D341Med (cell line): ENCODE measurements at regions not wholly inside any gene's neighbourhood (a gene's known extent, or its start where the extent isn't known, plus 50 kb on each side); places are given as distances from the start of the nearest gene placed in this dataset.
"Not testable (repeated sequence)": the region's sequence is repeated elsewhere in the genome, so short reads cannot be mapped to it uniquely, and the experiment has no call there.

ENCODE experiments used
- DNase-seq: peaks from one replicate; pipeline ENCODE4 v3.0.0; 2012; ENCODE audit warnings: low spot score

GRCh38 chr13:74289861-74290773, 155.9 kb upstream of the KLF12 start:
- no peak for DNase-seq

DNA sequence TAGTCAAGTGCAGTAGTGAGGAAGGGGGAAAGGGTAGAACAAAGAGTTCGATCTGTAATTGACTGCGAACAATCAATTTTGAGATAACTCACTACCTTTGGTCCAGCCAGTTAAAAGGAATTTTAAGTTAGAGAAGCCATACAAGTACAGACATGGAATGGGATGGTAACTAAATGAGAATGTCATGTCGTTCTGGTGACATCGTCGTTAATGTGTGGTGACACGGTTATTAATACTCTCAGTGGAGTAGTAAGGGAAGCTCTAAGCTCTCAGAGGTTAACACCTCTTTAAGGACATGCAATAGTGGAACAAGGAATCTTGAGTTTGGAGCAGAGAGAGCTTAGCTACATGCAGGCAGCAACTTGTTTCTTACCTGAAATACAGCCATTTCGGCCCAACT, 154.9 kb upstream of the KLF12 start:
- no peak for DNase-seq

DNA sequence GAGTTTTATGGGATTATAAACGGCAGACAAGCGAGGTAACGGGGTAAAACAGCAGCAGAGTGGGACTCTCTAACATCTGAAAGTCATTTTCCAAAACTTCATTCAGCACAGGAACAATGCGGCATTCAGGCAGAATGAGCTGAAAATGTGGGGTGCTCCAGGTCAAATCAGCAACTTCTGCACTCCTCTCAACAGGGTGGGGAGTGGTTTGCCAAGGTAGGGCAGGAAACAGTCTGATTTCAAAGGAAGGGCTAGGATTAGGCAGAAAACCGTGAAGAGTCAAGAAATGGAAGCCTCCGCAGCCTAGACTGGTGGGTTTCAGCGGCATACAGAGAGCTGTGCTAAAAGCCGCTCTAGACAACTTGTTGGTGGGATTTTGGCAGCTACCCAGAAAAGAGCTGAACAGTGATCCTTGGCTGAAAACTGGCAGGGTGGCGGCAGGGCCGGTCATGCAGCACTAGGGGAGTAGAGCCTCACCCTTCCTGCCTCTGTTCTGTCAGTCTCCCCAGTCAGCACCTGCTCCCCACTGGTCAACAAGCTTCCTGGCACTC, 154.2 kb upstream of the KLF12 start:
- DNase-seq, result no peak

DNA sequence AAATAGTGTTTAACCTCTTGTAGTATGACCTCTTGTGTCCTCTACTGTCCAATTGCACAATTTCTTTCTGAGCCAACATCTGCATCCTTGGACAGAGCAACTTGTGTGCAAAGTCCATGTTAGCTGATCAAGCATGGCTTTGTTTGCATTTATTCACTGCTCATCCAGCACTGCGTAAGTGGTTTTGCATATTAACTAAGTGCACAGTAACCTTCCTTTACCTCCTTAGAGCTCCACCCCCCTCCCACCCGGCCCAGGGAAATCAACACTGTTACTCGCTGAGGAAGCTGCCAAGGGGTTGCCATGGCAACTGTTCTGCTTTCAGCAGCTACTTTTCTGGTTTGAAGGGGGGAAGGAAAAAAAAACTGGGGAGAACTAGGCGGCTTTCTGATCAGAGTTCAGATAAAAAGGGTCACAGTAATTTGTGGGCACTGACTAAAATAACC, 153.5 kb upstream of the KLF12 start:
- no peak for DNase-seq

GRCh38 chr13:74280795-74281490, 146.7 kb upstream of the KLF12 start:
- DNase-seq, result no peak

- no peak for DNase-seq
Measured at GRCh38 chr13:74280093-74280794, 146.0 kb upstream of the KLF12 start.

- DNase-seq, result no peak
Measured at GRCh38 chr13:74278901-74279300, 144.7 kb upstream of the KLF12 start.

GRCh38 chr13:74274916-74275315, 140.7 kb upstream of the KLF12 start:
- no peak for DNase-seq

DNA sequence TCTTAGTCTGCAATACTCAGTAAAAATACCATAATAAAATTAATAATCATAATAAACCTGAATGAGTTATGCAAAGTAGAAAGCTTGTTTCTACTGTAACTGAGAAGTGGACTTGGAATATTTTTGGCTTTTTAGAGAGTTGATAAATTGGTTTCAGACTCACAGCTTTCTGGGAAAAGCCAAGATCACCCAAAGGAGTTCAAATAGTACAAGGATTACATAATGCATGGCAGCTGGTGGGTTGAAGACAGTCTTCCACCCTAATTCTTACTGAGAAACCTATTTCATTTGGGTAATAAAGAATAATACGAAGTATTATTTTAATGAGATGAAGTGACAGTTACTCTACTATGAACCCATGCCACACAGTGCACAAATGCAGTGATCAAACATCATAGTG, 139.4 kb upstream of the KLF12 start:
- no peak for DNase-seq

- no peak for DNase-seq
Measured at GRCh38 chr13:74272826-74273225, 138.6 kb upstream of the KLF12 start.

- DNase-seq, result no peak
Measured at GRCh38 chr13:74270018-74270417, 135.8 kb upstream of the KLF12 start.

- DNase-seq, result no peak
Measured at GRCh38 chr13:74266861-74267260, 132.7 kb upstream of the KLF12 start.

DNA sequence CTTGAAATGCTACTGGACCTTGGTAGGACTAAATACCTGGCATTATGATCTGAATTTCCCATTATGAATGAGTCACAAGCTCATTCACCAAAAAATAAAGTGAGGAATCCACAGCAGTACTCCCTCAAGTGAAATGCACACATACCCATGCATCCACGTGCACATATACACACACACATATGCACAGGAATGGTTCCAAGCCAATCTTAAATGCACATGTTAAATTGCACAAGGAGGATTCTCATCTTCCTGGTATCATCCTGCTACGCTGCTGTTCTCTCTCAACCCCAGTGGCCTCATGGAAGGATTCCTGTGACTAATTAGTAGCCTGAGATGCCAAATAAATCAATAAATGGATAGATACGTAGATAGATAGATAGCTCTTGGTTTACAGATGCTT, 132.1 kb upstream of the KLF12 start:
- no peak for DNase-seq

DNA sequence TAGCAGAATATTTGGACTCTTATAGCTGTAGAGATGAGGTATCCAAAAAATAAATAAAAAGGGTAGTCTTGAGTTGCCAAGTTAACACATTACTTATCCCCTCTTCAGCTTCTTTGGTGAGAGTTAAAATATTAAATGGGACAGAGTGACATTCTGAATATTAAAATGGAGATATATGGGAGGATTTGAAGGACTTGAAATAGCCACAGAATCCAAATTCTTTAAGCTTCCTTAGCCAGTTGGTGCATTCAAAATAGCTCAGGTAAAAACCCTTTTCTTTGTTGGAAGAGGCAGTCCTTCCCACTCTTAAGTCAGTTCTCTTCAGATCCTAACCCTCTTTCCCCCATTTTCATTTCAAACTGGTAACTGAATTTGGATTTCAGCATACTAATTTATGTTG, 130.1 kb upstream of the KLF12 start:
- DNase-seq, result no peak

- DNase-seq, result not testable (repeated sequence)
Measured at GRCh38 chr13:74260420-74260819, 126.2 kb upstream of the KLF12 start.

- DNase-seq, result no peak
Measured at GRCh38 chr13:74259641-74260040, 125.4 kb upstream of the KLF12 start.

DNA sequence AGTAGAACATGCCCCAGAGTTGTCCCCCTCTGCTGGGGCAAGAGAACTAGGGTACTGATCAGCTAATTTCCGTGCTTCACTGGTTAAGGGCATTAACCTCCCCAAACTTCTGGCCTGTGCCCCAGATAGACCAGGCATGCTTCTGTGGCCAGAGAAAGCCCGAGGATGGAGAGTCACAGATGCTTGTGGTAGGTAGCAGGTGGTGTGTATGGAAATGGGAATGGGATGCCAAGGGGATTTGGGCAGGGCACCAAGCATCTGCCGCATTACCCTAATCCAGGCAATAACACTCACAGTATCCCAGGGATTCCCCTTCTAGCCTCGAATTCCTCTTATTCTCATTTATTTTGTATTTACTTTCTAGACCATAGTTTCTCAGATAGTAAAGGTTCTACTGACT, 124.8 kb upstream of the KLF12 start:
- peak; percentile 69 for DNase-seq

DNA sequence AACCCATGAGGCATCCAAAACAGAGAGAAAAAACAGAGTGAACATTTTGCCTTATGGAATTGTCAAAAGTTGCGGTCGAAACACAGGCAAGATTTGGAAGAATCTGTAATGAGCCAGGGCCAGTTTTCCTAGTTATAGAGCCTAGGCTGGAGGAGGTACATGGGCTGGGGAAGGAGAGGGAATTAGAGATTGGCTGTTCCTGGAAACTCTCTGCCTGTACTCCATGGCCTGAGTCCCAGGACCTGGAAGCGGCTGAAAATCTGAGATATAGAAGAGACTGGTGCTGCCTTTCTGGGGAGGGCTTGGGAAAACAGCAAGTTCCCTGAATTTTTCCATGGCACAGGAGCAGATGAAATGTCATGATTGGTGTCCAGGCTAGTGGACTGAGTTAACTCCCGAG, 122.8 kb upstream of the KLF12 start:
- DNase-seq, result no peak

- no peak for DNase-seq
Measured at GRCh38 chr13:74253161-74253560, 119.0 kb upstream of the KLF12 start.

DNA sequence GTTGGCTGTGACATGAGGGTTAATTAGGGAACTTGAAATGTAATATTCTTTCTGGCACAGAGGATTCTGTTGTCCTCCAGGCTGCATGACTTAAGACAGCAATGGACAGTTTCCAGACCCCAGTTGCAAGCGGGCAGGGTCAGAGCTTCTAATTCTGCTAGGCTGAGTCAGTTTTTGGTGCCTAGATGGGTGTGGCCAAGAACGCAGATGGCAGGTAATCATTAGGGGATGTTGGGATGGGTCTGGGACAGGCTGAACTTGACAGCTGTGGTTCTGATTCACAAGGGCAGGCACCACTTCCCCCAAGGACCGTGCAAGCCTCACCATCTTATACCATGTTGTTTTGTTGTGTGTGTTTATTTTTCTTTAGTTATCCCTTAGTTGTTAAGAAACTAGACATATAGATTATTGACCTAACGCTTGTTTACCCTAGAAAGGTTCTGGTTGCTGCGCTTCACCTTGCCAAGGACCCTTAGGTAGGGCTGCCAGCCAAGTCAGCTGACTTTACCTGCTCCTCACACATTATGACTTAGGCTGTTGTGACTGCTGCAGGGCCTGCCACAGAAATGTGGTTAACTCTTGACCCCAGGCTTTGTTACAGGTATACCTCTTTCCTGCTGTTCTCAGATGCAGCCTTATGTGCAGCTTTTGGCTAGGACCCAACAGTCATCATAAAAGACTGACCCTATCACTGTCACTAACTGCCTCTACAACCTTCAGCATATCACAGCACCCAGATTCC, 117.7 kb upstream of the KLF12 start:
- DNase-seq, result no peak

DNA sequence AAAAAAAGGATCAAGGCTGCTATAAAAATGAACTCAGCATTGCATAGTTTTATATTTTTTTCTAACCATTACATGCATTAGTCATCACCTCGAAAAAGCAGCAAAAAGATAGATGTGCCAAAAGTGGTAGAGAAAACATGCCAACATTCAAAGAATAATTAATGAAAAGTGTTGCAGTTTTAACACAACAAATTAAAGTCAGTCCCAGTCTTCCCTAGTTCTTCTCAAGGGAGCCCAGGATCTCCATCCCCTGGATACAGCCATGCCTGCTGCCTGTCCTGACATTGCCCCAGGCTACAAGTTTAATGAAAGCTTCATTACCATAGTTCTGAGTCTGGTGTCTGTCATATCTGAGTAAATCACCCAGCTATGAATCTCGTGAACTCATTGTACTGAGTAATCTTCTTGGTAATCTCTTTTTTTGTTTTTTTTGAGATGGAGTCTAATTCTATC, 116.6 kb upstream of the KLF12 start:
- DNase-seq, result no peak

- DNase-seq, result no peak
Measured at GRCh38 chr13:74248477-74248876, 114.3 kb upstream of the KLF12 start.
